ENCODE measurements at regions not wholly inside any gene's neighbourhood (a gene's known extent, or its start where the extent isn't known, plus 50 kb on each side); places are given as distances from the start of the nearest gene placed in this dataset.
"Not testable (repeated sequence)": the region's sequence is repeated elsewhere in the genome, so short reads cannot be mapped to it uniquely, and the experiment has no call there.

- no peaks in the 10 kb centered on the region for H3K27me3 ChIP-seq (ENCODE audit: insufficient read depth, poor library complexity, severe bottlenecking)
- H3K4me3 ChIP-seq (ENCODE audit: severe bottlenecking), result no peak overlapping the region
- no peak for TF ChIP-seq CTCF (IDR thresholded peaks at IDR 0.05; ENCODE audit: poor library complexity, severe bottlenecking)
- no peaks in the 10 kb centered on the region for H3K9me3 ChIP-seq (ENCODE audit: severe bottlenecking)
- no peaks in the 10 kb centered on the region for H3K36me3 ChIP-seq (ENCODE audit: low read depth)
- H3K4me1 ChIP-seq (ENCODE audit: insufficient read depth, poor library complexity, severe bottlenecking), result no peaks in the 10 kb centered on the region
- DNase-seq (ENCODE audit: low spot score), result no peak
- H3K27ac ChIP-seq (ENCODE audit: poor library complexity, severe bottlenecking), result no peak overlapping the region
- ATAC-seq (ENCODE audit: low read depth), result no peak
Measured at GRCh38 chr2:16099326-16099725, 159.0 kb downstream of the MYCN start.

GRCh38 chr2:16096962-16097361, 156.6 kb downstream of the MYCN start:
- Histone ChIP-seq H3K4me3 (ENCODE audit: severe bottlenecking) (no peak overlapping the region), H3K4me1 (ENCODE audit: insufficient read depth, poor library complexity, severe bottlenecking) (no peaks in the 10 kb centered on the region), H3K9me3 (ENCODE audit: severe bottlenecking) (no peaks in the 10 kb centered on the region), H3K27me3 (ENCODE audit: insufficient read depth, poor library complexity, severe bottlenecking) (no peaks in the 10 kb centered on the region), H3K36me3 (ENCODE audit: low read depth) (no peaks in the 10 kb centered on the region), H3K27ac (ENCODE audit: poor library complexity, severe bottlenecking) (no peak overlapping the region)
- DNase-seq (ENCODE audit: low spot score) (no peak), ATAC-seq (ENCODE audit: low read depth) (no peak)
- no peak for TF ChIP-seq CTCF (IDR thresholded peaks at IDR 0.05; ENCODE audit: poor library complexity, severe bottlenecking)

GRCh38 chr2:16095483-16095882, 155.1 kb downstream of the MYCN start:
- not testable (repeated sequence) for H3K27ac ChIP-seq (ENCODE audit: poor library complexity, severe bottlenecking); ATAC-seq (ENCODE audit: low read depth); H3K36me3 ChIP-seq (ENCODE audit: low read depth); H3K4me3 ChIP-seq (ENCODE audit: severe bottlenecking); H3K27me3 ChIP-seq (ENCODE audit: insufficient read depth, poor library complexity, severe bottlenecking); DNase-seq (ENCODE audit: low spot score); H3K9me3 ChIP-seq (ENCODE audit: severe bottlenecking); H3K4me1 ChIP-seq (ENCODE audit: insufficient read depth, poor library complexity, severe bottlenecking)

- no peak for TF ChIP-seq CTCF (IDR thresholded peaks at IDR 0.05; ENCODE audit: poor library complexity, severe bottlenecking)
- ATAC-seq (ENCODE audit: low read depth), result no peak
Measured at GRCh38 chr2:16094811-16095210, 154.5 kb downstream of the MYCN start.

GRCh38 chr2:16093639-16094529, 153.5 kb downstream of the MYCN start:
- H3K9me3 ChIP-seq (ENCODE audit: severe bottlenecking), result no peaks in the 10 kb centered on the region
- no peaks in the 10 kb centered on the region for H3K4me1 ChIP-seq (ENCODE audit: insufficient read depth, poor library complexity, severe bottlenecking)
- no peak for ATAC-seq (ENCODE audit: low read depth)
- no peak for TF ChIP-seq CTCF (IDR thresholded peaks at IDR 0.05; ENCODE audit: poor library complexity, severe bottlenecking)
- H3K4me3 ChIP-seq (ENCODE audit: severe bottlenecking), result no peak overlapping the region
- no peak for DNase-seq (ENCODE audit: low spot score)
- H3K36me3 ChIP-seq (ENCODE audit: low read depth), result no peaks in the 10 kb centered on the region
- no peak overlapping the region for H3K27ac ChIP-seq (ENCODE audit: poor library complexity, severe bottlenecking)
- no peaks in the 10 kb centered on the region for H3K27me3 ChIP-seq (ENCODE audit: insufficient read depth, poor library complexity, severe bottlenecking)

More at GRCh38 chr2:16094811-16095210, 154.5 kb downstream of the MYCN start:
- no peaks in the 10 kb centered on the region for H3K27me3 ChIP-seq (ENCODE audit: insufficient read depth, poor library complexity, severe bottlenecking)
- DNase-seq (ENCODE audit: low spot score), result no peak
- no peak overlapping the region for H3K27ac ChIP-seq (ENCODE audit: poor library complexity, severe bottlenecking)
- H3K4me1 ChIP-seq (ENCODE audit: insufficient read depth, poor library complexity, severe bottlenecking), result no peaks in the 10 kb centered on the region
- H3K4me3 ChIP-seq (ENCODE audit: severe bottlenecking), result no peak overlapping the region
- no peaks in the 10 kb centered on the region for H3K9me3 ChIP-seq (ENCODE audit: severe bottlenecking)
- H3K36me3 ChIP-seq (ENCODE audit: low read depth), result no peaks in the 10 kb centered on the region

Measured in RWPE2 (cell line).